Endothelial cell of umbilical vein (primary cell): ENCODE measurements at regions not wholly inside any gene's neighbourhood (a gene's known extent, or its start where the extent isn't known, plus 50 kb on each side); places are given as distances from the start of the nearest gene placed in this dataset.

Experiments used
- BruUV-seq: library from RNA; stranded (reverse); fragments of 400-500 nt; replicated peaks from 2 replicates; lab custom pipeline; 2021; lab: Mats Ljungman, UMichigan
- CTCF ChIA-PET: fragments of 300-600, 350-600 bp; sonication (Branson Sonifier 250); formaldehyde crosslinking; loops from one replicate; lab custom pipeline; 2021; ENCODE audit warnings: antibody characterized with exemption, inconsistent platforms; lab: Charles Lee
- POLR2A ChIA-PET: fragments of 300-600, 350-600 bp; sonication (Branson Sonifier 250); formaldehyde crosslinking; loops from one replicate; lab custom pipeline; 2021; ENCODE audit warnings: antibody characterized with exemption, inconsistent platforms; lab: Charles Lee
- DNase-seq: peaks from one replicate; pipeline ENCODE4 v3.0.0-alpha.2; 2011; ENCODE audit warnings: low read depth, low spot score
- FAIRE-seq: peaks from 2 replicates; lab custom pipeline; 2011; peaks lifted over from hg19 to GRCh38; lab: Jason Lieb, UNC
- H2AFZ ChIP-seq: 2 replicates; pipeline ENCODE4 v1.6.0; 2012; ENCODE audit warnings: low read depth, low read length, control low read depth, inconsistent platforms
- H3K27ac ChIP-seq: 2 replicates; pipeline ENCODE4 v1.5.1; 2011; ENCODE audit warnings: low read depth, mild to moderate bottlenecking, control low read depth, low read length, moderate library complexity; ENCODE audit not compliant: insufficient read depth
- H3K27me3 ChIP-seq, 2 experiments: 2 replicates each; pipeline versions ENCODE4 v1.6.0 to v1.6.1; 2011; ENCODE audit warnings: low read length in 2 of 2, mixed read lengths in 1 of 2; ENCODE audit not compliant: control insufficient read depth in 2 of 2, insufficient read depth in 2 of 2
- H3K36me3 ChIP-seq, 2 experiments: 2 replicates in 1 of 2; 3 replicates in 1 of 2; pipeline ENCODE4 v1.5.1; 2011; ENCODE audit warnings: low read length in 2 of 2, mild to moderate bottlenecking in 1 of 2, moderate library complexity in 1 of 2; ENCODE audit not compliant: control insufficient read depth in 2 of 2, insufficient read depth in 2 of 2; ENCODE audit errors: extremely low read depth in 1 of 2
- H3K4me1 ChIP-seq: 3 replicates; pipeline ENCODE4 v1.5.1; 2011; ENCODE audit warnings: mild to moderate bottlenecking, low read length; ENCODE audit not compliant: control insufficient read depth, insufficient read depth; ENCODE audit errors: extremely low read depth
- H3K4me2 ChIP-seq: 2 replicates; pipeline ENCODE4 v1.6.1; 2011; ENCODE audit warnings: low read length, control low read depth, mixed read lengths; ENCODE audit not compliant: insufficient read depth
- H3K4me3 ChIP-seq, 3 experiments: fragments of 200-600 bp in 1 of 3; sonication (generic), shearing (Covaris generic) in 1 of 3; replicated peaks in 1 of 3; 2 replicates each; pipeline ENCODE4 v1.5.1; 2011 to 2016; ENCODE audit warnings: control low read depth in 3 of 3, low read length in 3 of 3, mild to moderate bottlenecking in 2 of 3, inconsistent platforms in 1 of 3, low read depth in 1 of 3, moderate library complexity in 1 of 3; ENCODE audit not compliant: insufficient read depth in 1 of 3
- H3K79me2 ChIP-seq: 2 replicates; pipeline ENCODE4 v1.6.0; 2012; ENCODE audit warnings: low read length, inconsistent platforms; ENCODE audit not compliant: control insufficient read depth, insufficient read depth
- H3K9ac ChIP-seq: replicated peaks from 2 replicates; pipeline ENCODE3; 2011; ENCODE audit warnings: low read length, control low read depth; ENCODE audit not compliant: insufficient read depth; ENCODE audit errors: extremely low read depth
- H3K9me1 ChIP-seq: replicated peaks from 3 replicates; pipeline ENCODE4 v1.6.0; 2011; ENCODE audit warnings: mild to moderate bottlenecking, low read length; ENCODE audit not compliant: control insufficient read depth, insufficient read depth; ENCODE audit errors: extremely low read depth
- H3K9me3 ChIP-seq: replicated peaks from 2 replicates; pipeline ENCODE4 v1.5.1; 2012; ENCODE audit warnings: low read length, inconsistent platforms; ENCODE audit not compliant: control insufficient read depth, insufficient read depth
- H4K20me1 ChIP-seq: replicated peaks from 2 replicates; pipeline ENCODE3; 2011; ENCODE audit warnings: mild to moderate bottlenecking, low read length; ENCODE audit not compliant: control insufficient read depth, insufficient read depth; ENCODE audit errors: extremely low read depth
- EZH2 ChIP-seq: IDR thresholded peaks from 2 replicates; pipeline ENCODE4 v1.6.1; 2012; ENCODE audit warnings: borderline replicate concordance, low read depth, mild to moderate bottlenecking, moderate library complexity, low read length, inconsistent platforms; ENCODE audit not compliant: severe bottlenecking
- FOS ChIP-seq: IDR thresholded peaks from 2 replicates; pipeline ENCODE4 v1.6.1; 2011; ENCODE audit warnings: mild to moderate bottlenecking, low read length, moderate library complexity, borderline replicate concordance; ENCODE audit not compliant: insufficient read depth
- JUN ChIP-seq: IDR thresholded peaks from 2 replicates; pipeline ENCODE4 v1.6.1; 2011; ENCODE audit warnings: borderline replicate concordance, low read depth; ENCODE audit not compliant: insufficient read length, insufficient read depth
- MAX ChIP-seq: IDR thresholded peaks from 2 replicates; pipeline ENCODE4 v1.6.1; 2011; ENCODE audit not compliant: insufficient read depth, insufficient read length
- MYC ChIP-seq: IDR thresholded peaks from one replicate; pipeline ENCODE4 v1.6.1; 2011; ENCODE audit warnings: mild to moderate bottlenecking, low read depth, low read length
- POLR2A ChIP-seq: IDR thresholded peaks from 2 replicates; pipeline ENCODE4 v1.6.1; 2012; ENCODE audit warnings: low read depth, mild to moderate bottlenecking, control low read depth, low read length
- POLR2AphosphoS5 ChIP-seq: IDR thresholded peaks from 2 replicates; pipeline ENCODE4 v1.6.1; 2012; ENCODE audit warnings: low read depth, mild to moderate bottlenecking, control low read depth, low read length, moderate library complexity; ENCODE audit not compliant: insufficient read depth
- dilution Hi-C: fragments of 300-500 bp; cut with MboI; formaldehyde crosslinking; loops from one replicate; pipeline ENCODE4 v1.15.0; 2019; ENCODE audit warnings: low sequenced_read_pairs; ENCODE audit not compliant: extremely low pct_ligation_motif_present
- intact Hi-C: fragments of 100-400 bp; cut with micrococcal nuclease; formaldehyde crosslinking; loops from one replicate; pipeline ENCODE4 v1.10.0; 2022

DNA sequence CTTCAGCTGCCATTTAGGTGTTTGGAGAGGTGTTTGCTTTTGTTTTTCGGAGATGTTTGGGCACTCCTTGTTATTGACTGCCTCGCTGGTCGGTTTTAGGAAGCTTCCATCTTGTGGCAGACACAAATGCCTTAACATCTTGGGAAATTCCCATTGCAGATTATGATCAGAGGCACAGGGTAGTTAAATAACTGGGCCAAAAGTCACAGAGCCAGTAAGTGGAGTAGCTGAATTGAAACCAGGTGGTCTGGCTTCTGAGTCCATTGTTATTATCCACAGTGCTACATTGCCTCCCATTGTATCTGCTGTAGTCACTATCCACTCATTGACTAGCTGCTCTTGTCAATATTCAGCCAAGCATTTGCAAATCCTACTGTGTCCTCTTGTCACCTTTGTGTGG lies 138.2 kb upstream of the PLPP4 start:
- CTCF ChIA-PET = interaction anchor here (1.5 kb wide), 1 partner anchor 17 kb away, joined by 3 read pairs; no protein-coding TSS in a partner anchor
- POLR2A ChIA-PET = no interaction called here
- Histone ChIP-seq H3K4me3 (no peak overlapping the region), H4K20me1 (no peaks in the 10 kb centered on the region), H3K9ac (no peak overlapping the region), H3K4me1 (no peaks in the 10 kb centered on the region), H3K27ac (no peak overlapping the region), H3K9me3 (no peaks in the 10 kb centered on the region), H3K9me1 (no peaks in the 10 kb centered on the region), H2AFZ (no peak overlapping the region), H3K4me2 (no peak overlapping the region), H3K27me3 (peaks cover 5 to 8% of the 10 kb centered on the region in 2 experiments), H3K79me2 (no peaks in the 10 kb centered on the region), H3K36me3 (no peaks in the 10 kb centered on the region)
- dilution Hi-C loops = no loop called here
- TF ChIP-seq EZH2 (no peak), JUN (no peak), FOS (no peak), MAX (no peak), POLR2A (no peak), MYC (no peak)
- intact Hi-C loops = no loop called here
- BruUV-seq = no TSS peak
- FAIRE-seq (no peak), DNase-seq (no peak)

GRCh38 chr10:120327675-120328074 lies 129.4 kb upstream of the PLPP4 start:
- Histone ChIP-seq H3K27me3 (peaks cover 0 to 5% of the 10 kb centered on the region in 2 experiments), H3K9ac (no peak overlapping the region), H4K20me1 (no peaks in the 10 kb centered on the region), H3K4me1 (no peaks in the 10 kb centered on the region), H3K36me3 (no peaks in the 10 kb centered on the region), H3K27ac (no peak overlapping the region), H2AFZ (no peak overlapping the region), H3K4me2 (no peak overlapping the region), H3K79me2 (no peaks in the 10 kb centered on the region), H3K9me1 (no peaks in the 10 kb centered on the region), H3K4me3 (no peak overlapping the region), H3K9me3 (no peaks in the 10 kb centered on the region)
- FAIRE-seq (no peak), DNase-seq (no peak)
- intact Hi-C loops = no loop called here
- ChIA-PET CTCF (interaction anchor here (1.1 to 3.0 kb wide), 2 partner anchors 9 to 192 kb away, joined by 3 to 14 read pairs; no protein-coding TSS in a partner anchor), POLR2A (no interaction called here)
- BruUV-seq = no TSS peak
- TF ChIP-seq POLR2AphosphoS5 = no peak
- dilution Hi-C loops = no loop called here
